Renal cortex interstitium (tissue), 11 donors: ENCODE measurements at regions not wholly inside any gene's neighbourhood (a gene's known extent, or its start where the extent isn't known, plus 50 kb on each side); places are given as distances from the start of the nearest gene placed in this dataset.

Experiments used
- DNase-seq, 11 donors: peaks; one replicate each; pipeline ENCODE4 v3.0.0-alpha.2; 2013; ENCODE audit warnings: low read depth in 9 of 11, low spot score in 4 of 11; ENCODE audit errors: extremely low read depth in 1 of 11

DNA sequence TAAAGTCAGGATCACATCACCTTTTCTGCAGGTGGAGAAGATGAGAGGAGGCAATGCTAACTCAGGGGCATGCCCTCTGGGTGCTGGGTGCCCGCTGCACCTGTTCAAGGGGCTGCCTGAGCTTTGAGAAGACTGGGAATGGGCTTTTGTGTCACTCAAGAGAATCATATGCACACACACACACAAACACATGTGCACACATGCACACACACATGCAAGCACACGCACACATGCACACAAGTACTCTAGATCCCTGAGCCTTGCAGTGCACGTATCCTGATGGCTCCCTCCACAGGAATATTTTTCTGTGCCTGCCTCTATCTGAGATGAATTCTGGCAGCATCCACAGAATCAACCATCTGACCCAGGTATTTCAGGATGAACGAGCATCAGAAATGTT lies 110.0 kb upstream of the TEX51 start:
- no peak for DNase-seq

- no peak for DNase-seq
These were observed 107.5 kb upstream of the TEX51 start for GRCh38 chr2:126790987-126791780.

- no peak for DNase-seq
These were observed 106.5 kb upstream of the TEX51 start for GRCh38 chr2:126792186-126792585.

DNA sequence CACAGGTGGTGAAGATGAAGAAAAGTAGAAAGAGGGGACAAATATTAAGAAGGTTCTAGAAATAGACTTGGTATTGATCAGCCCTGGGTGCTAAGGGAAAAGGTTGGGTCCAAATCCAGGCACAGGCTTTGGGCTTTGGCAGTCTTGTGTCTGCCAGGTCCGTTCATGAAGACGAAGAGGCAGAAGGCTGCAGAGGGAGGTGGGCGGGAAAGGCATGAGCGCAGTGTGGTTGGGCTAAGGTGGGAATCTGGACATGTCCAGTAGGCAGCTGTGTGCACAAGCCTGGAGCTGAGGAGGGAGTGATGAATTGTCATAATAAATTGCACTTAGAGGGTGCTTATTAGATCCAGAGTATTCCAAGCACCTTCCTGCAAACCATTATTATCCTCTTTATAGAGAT lies 105.7 kb upstream of the TEX51 start:
- no peak for DNase-seq

DNA sequence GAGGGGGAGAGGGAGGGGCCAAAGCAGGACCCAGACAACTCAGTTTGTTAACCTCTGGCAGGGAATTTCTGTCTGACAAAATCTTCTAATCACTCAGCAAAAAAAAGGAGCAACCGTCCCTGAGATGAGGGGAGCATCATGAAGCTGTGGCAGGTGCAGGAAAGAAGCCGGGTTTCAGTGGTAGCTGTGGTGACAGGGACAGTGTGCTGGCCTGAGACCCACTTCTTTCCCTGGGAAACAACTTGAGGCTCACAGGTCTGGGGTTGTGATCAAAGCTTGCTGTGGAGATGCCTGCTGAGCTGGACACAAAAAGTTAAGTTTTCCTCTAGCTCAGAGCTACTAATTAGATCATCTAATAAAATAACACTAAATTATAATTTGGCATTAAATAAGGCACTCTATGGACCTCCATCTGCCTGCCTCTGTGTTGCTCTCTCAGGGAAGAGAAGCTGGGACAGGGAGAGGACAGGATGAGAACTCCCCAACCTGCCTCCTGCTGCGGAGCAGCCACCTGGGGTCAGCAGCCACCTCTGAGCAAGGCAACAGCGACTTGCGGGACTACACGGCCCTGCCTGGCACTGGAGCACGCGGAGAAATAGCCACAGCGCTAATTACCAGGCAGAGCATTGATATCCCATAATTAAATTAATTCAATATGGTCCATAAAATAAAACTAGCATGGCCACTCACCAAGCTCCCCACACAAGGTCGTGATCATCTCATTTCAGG lies 104.6 kb upstream of the TEX51 start:
- DNase-seq, result no peak

DNA sequence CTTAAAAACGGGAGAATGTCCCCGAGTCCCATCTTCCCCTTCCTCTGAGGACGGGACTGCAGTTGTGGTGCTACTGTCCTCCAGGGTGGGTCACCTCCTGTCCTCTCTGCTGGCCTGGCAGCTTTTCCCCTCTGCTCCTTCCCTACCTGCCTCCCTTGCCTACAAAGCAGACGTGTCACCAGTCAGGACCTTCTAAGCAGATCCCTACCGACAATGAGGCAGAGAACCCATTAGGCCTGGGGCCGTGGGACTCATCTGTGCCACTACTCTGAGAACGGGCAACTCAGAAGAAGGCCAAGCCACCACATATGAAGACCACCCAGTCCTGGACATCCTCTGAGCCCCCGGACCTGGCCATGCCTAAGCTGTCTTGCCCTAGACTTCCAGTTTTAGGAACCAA lies 103.0 kb upstream of the TEX51 start:
- no peak for DNase-seq

- no peak for DNase-seq
These were observed 101.6 kb upstream of the TEX51 start for GRCh38 chr2:126796931-126797621.

DNA sequence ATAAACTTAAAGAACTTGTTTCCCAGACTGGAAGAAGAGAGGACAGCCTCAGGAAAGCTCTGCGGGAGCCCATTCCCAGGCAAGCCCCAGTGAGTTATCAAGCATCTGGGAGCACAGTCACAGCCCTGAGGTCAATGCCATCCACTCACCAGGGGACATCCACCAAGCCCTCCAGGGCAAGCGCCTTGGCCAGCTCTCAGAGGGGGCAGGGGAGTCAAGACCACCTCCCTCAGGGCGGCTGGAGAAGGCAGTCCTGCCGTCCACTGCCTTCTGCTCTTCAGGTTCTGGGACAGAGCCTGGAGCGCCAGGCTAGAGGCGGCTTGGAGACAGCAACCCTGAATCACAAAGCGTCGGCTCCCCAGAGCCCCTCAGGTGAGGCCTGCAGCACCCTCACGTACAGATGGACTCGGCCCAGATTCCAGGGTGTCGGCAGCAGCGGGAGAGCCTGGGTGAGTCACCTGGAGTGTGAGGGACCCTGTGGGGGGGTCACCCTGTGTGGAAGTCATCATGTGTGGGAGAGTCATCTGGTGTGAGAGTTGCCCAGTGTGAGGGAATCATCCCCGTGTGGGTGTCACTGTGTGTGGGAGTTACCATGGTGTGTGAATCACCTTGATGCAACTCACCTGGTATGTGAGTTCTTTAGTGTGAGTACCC lies 100.9 kb upstream of the TEX51 start:
- no peak for DNase-seq

- DNase-seq, result no peak
These were observed 100.2 kb upstream of the TEX51 start for GRCh38 chr2:126798276-126799140.

DNA sequence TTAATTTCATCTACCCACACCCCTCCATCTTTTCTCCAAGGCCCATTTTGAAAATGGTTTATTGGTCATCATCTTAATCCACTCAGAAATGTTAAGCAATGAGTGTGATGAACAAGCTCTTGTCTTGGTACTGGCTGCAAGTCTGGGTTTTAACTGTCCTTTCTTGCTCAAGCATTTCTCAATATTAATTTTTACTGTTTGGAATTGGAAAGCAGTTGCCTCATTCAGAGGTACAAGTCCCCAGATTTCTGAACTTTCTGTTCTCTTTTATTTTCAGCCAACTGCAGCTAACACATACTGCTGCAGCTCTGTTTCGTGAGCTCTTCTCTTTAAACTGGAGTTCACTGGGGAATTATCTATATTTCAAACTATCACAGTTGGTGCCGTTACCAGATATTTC lies 99.4 kb upstream of the TEX51 start:
- no peak for DNase-seq

DNA sequence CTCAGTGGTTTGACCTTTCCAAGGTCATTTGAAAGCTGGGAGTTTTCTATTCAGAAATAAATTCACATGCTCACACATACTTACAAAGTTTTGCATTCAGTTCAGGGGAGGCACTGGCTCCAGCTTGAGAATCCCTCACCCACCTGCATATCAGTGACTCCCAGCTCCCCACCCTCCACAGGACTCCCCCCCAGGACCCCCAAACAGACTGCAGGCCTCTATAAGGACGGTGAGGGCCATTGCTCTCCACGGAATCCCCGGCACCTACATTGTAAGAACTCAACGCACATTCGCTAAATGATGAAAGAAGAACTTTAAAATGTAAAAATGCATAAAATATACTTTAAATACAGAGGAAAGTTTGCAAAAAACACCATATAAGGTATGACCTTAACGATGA lies 97.2 kb upstream of the TEX51 start:
- no peak for DNase-seq

DNA sequence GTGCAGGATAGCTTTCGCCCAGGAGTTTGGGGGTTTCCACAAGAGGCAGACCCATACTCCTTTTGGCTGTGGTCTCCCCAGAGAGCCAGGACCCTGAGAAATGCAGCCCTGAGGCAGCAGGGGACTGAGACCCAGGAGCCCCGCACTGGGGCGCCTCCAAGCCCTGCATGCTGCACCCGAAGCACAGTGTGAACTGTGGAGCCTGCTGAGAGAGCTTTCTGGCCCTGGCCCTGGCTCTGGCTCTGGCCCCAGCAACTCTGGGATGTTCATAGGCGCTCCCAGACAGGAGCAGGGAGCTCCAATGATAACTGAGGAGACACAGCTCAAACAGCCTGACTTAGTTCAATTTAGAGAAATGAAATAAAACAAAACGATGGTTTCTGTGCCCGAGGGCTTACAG lies 96.4 kb upstream of the TEX51 start:
- DNase-seq, result no peak

GRCh38 chr2:126802774-126803433 lies 95.8 kb upstream of the TEX51 start:
- no peak for DNase-seq

- no peak for DNase-seq
These were observed 95.3 kb upstream of the TEX51 start for GRCh38 chr2:126803434-126803775.

DNA sequence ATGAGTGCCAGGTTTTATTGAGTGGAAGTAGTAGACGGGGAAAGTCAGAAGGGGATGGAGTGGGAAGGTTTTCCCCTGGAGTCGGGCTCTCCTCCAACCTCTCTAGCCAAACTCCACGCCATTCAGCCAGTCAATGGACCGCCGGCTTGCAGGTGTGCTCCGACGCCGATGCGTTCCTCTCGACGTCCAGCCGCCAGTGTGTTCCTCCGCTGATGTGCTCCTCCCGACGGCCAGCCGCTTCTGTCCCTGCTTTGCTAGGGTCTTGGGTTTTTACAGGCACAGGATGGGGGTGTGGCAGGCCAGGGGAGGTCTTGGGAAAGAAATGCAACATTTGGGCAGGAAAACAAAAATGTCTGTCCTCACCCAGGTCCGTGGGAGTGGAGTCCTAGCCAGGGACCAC lies 94.3 kb upstream of the TEX51 start:
- no peak for DNase-seq

- no peak for DNase-seq
These were observed 89.8 kb upstream of the TEX51 start for GRCh38 chr2:126808929-126809328.

DNA sequence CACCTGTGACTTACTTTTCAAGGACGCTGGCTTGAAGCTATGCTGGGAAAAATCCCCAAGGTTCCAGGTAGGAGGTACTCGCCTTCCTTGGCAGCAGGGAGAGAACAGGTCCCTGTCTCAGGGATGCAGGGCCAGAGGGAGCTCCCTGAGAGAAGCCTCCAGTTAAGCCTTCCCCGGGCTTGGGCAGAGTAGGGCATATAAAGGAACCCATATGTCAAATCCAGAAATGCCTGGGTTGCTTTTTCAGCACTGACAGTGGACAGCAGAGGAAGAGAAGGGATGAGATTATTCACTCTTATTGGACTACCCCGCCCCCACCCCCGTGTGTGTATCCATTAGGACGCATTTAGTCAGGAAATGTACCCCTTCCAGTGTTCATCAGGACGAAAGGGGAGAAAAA lies 89.3 kb upstream of the TEX51 start:
- DNase-seq, result peak in 1 of 11 donors; percentile 3

- no peak for DNase-seq
These were observed 88.7 kb upstream of the TEX51 start for GRCh38 chr2:126810001-126810400.
